ENCODE measurements at regions not wholly inside any gene's neighbourhood (a gene's known extent, or its start where the extent isn't known, plus 50 kb on each side); places are given as distances from the start of the nearest gene placed in this dataset.
A peak's percentile ranks its signal among the peaks of the same experiment; 100 is the strongest.

DNA sequence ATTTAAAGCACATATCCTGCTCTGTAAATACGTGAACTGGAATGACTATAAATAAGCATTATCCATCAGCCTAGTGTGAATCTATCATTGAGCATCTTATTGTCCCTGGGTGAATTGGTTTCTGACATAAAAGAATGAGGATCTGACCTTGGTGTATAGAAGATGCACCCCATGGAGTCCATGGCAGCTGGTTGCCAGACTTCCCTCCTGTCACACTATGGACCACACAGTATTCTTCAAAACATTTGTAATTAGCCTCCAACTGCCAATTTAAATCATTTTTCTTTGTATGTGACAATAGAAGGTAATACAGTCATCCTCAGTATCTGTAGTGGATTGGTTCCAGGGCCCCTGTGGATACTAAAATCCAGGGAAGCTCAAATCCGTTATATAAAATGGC lies 238.1 kb upstream of the ZWINT start:
- no peak overlapping the region for H2AFZ ChIP-seq
- no peaks in the 10 kb centered on the region for H3K36me3 ChIP-seq (ENCODE audit: control insufficient read depth, insufficient read depth, low read length)
- H3K4me2 ChIP-seq (ENCODE audit: low read length): no peak overlapping the region
- no peaks in the 10 kb centered on the region for H3K4me1 ChIP-seq
- no peak overlapping the region for H3K9ac ChIP-seq
- H3K4me3 ChIP-seq (ENCODE audit: low read depth, low read length): no peak overlapping the region
- H3K9me3 ChIP-seq (ENCODE audit: control insufficient read depth, low read length): no peaks in the 10 kb centered on the region
- no peak for TF ChIP-seq CTCF (IDR thresholded peaks at IDR 0.05)
- H3K27ac ChIP-seq: no peak overlapping the region
- H3K79me2 ChIP-seq: no peaks in the 10 kb centered on the region
- no peaks in the 10 kb centered on the region for H3K27me3 ChIP-seq (ENCODE audit: control insufficient read depth, insufficient read depth, low read length)

- Histone ChIP-seq H3K4me1 (no peaks in the 10 kb centered on the region), H3K36me3 (ENCODE audit: control insufficient read depth, insufficient read depth, low read length) (no peaks in the 10 kb centered on the region), H3K79me2 (no peaks in the 10 kb centered on the region), H2AFZ (no peak overlapping the region), H3K27ac (no peak overlapping the region), H3K4me3 (ENCODE audit: low read depth, low read length) (no peak overlapping the region), H3K4me2 (ENCODE audit: low read length) (no peak overlapping the region), H3K9ac (no peak overlapping the region), H3K9me3 (ENCODE audit: control insufficient read depth, low read length) (no peaks in the 10 kb centered on the region), H3K27me3 (ENCODE audit: control insufficient read depth, insufficient read depth, low read length) (no peaks in the 10 kb centered on the region)
- no peak for TF ChIP-seq CTCF (IDR thresholded peaks at IDR 0.05)
These were observed 235.2 kb upstream of the ZWINT start for GRCh38 chr10:56596257-56596656.

GRCh38 chr10:56593120-56593519 lies 232.1 kb upstream of the ZWINT start:
- Histone ChIP-seq H3K27me3 (ENCODE audit: control insufficient read depth, insufficient read depth, low read length) (no peaks in the 10 kb centered on the region), H3K4me1 (no peaks in the 10 kb centered on the region), H3K4me3 (ENCODE audit: low read depth, low read length) (no peak overlapping the region), H3K79me2 (no peaks in the 10 kb centered on the region), H2AFZ (no peak overlapping the region), H3K9me3 (ENCODE audit: control insufficient read depth, low read length) (no peaks in the 10 kb centered on the region), H3K36me3 (ENCODE audit: control insufficient read depth, insufficient read depth, low read length) (no peaks in the 10 kb centered on the region), H3K27ac (no peak overlapping the region), H3K9ac (no peak overlapping the region), H3K4me2 (ENCODE audit: low read length) (no peak overlapping the region)
- no peak for TF ChIP-seq CTCF (IDR thresholded peaks at IDR 0.05)

GRCh38 chr10:56586461-56586891 lies 225.4 kb upstream of the ZWINT start:
- H3K4me3 ChIP-seq (ENCODE audit: low read depth, low read length): no peak overlapping the region

More at GRCh38 chr10:56586461-56586891, 225.4 kb upstream of the ZWINT start:
- Histone ChIP-seq H3K36me3 (ENCODE audit: control insufficient read depth, insufficient read depth, low read length) (no peaks in the 10 kb centered on the region), H3K9me3 (ENCODE audit: control insufficient read depth, low read length) (no peaks in the 10 kb centered on the region), H3K4me1 (no peaks in the 10 kb centered on the region), H3K27me3 (ENCODE audit: control insufficient read depth, insufficient read depth, low read length) (no peaks in the 10 kb centered on the region), H2AFZ (no peak overlapping the region), H3K4me2 (ENCODE audit: low read length) (peak overlapping the region; percentile 66), H3K9ac (no peak overlapping the region), H3K27ac (no peak overlapping the region), H3K79me2 (no peaks in the 10 kb centered on the region)
- TF ChIP-seq CTCF (IDR thresholded peaks at IDR 0.05): no peak

All from parathyroid adenoma (tissue), 2 donors.